WI38 (cell line): ENCODE measurements at regions not wholly inside any gene's neighbourhood (a gene's known extent, or its start where the extent isn't known, plus 50 kb on each side); places are given as distances from the start of the nearest gene placed in this dataset.
"Not testable (repeated sequence)": the region's sequence is repeated elsewhere in the genome, so short reads cannot be mapped to it uniquely, and the experiment has no call there.

Experiments
- H3K4me3 ChIP-seq: 2 replicates; pipeline ENCODE4 v1.5.1; 2011; ENCODE audit warnings: low read depth, mild to moderate bottlenecking, control low read depth, low read length
- CTCF ChIP-seq: IDR thresholded peaks from 2 replicates; pipeline ENCODE4 v1.5.1; 2012; ENCODE audit warnings: low read depth, mild to moderate bottlenecking, control low read depth, low read length

- H3K4me3 ChIP-seq: no peak overlapping the region
- no peak for TF ChIP-seq CTCF
Observed at GRCh38 chr6:74346936-74347535, 651.0 kb downstream of the CD109 start.

GRCh38 chr6:74343804-74344203 lies 647.8 kb downstream of the CD109 start:
- TF ChIP-seq CTCF: no peak
- no peak overlapping the region for H3K4me3 ChIP-seq

GRCh38 chr6:74343321-74343720 lies 647.3 kb downstream of the CD109 start:
- not testable (repeated sequence) for H3K4me3 ChIP-seq

- no peak overlapping the region for H3K4me3 ChIP-seq
- no peak for TF ChIP-seq CTCF
Observed at GRCh38 chr6:74334722-74335121, 638.7 kb downstream of the CD109 start.

- TF ChIP-seq CTCF: no peak
- no peak overlapping the region for H3K4me3 ChIP-seq
Observed at GRCh38 chr6:74333406-74333805, 637.4 kb downstream of the CD109 start.

- H3K4me3 ChIP-seq: no peak overlapping the region
- TF ChIP-seq CTCF: no peak
Observed at GRCh38 chr6:74320715-74321114, 624.7 kb downstream of the CD109 start.

- no peak overlapping the region for H3K4me3 ChIP-seq
- no peak for TF ChIP-seq CTCF
Observed at GRCh38 chr6:74320074-74320473, 624.1 kb downstream of the CD109 start.

- H3K4me3 ChIP-seq: no peak overlapping the region
- TF ChIP-seq CTCF: no peak
Observed at GRCh38 chr6:74319292-74319691, 623.3 kb downstream of the CD109 start.
